DOHH2 (cell line): ENCODE measurements at regions not wholly inside any gene's neighbourhood (a gene's known extent, or its start where the extent isn't known, plus 50 kb on each side); places are given as distances from the start of the nearest gene placed in this dataset.

Source experiments
- H3F3A ChIP-seq: fragments of 200-600 bp; sonication (generic), shearing (Covaris generic); 2 replicates; pipeline ENCODE4 v1.6.0; 2016; ENCODE audit warnings: antibody characterized with exemption, mild to moderate bottlenecking; ENCODE audit not compliant: control insufficient read depth, insufficient read depth
- H3K27ac ChIP-seq: fragments of 200-600 bp; sonication (generic); 2 replicates; pipeline ENCODE4 v1.5.1; 2014; ENCODE audit warnings: low read depth, mild to moderate bottlenecking, low read length, moderate library complexity
- H3K27me3 ChIP-seq: fragments of 200-600 bp; sonication (generic); 2 replicates; pipeline ENCODE4 v1.6.1; 2014; ENCODE audit warnings: mild to moderate bottlenecking, low read length, mixed read lengths; ENCODE audit not compliant: control insufficient read depth
- H3K36me3 ChIP-seq: fragments of 200-600 bp; sonication (generic); 2 replicates; pipeline ENCODE4 v1.6.1; 2014; ENCODE audit warnings: mild to moderate bottlenecking, low read length, moderate library complexity, mixed read lengths; ENCODE audit not compliant: control insufficient read depth
- H3K4me1 ChIP-seq: fragments of 200-600 bp; sonication (generic); 2 replicates; pipeline ENCODE4 v1.6.1; 2014; ENCODE audit warnings: mild to moderate bottlenecking, low read length, mixed read lengths; ENCODE audit not compliant: control insufficient read depth
- H3K4me2 ChIP-seq: fragments of 200-600 bp; sonication (generic); 2 replicates; pipeline ENCODE4 v1.6.0; 2014; ENCODE audit warnings: mild to moderate bottlenecking, low read length, moderate library complexity
- H3K4me3 ChIP-seq: fragments of 200-600 bp; sonication (generic); 2 replicates; pipeline ENCODE4 v1.5.1; 2014; ENCODE audit warnings: mild to moderate bottlenecking, low read length, mixed read lengths
- H3K79me2 ChIP-seq: fragments of 200-600 bp; sonication (generic); 2 replicates; pipeline ENCODE4 v1.6.1; 2014; ENCODE audit warnings: mild to moderate bottlenecking, low read length, mixed read lengths; ENCODE audit not compliant: control insufficient read depth
- H3K9me2 ChIP-seq: fragments of 200-600 bp; sonication (generic); replicated peaks from 2 replicates; pipeline ENCODE4 v1.6.1; 2014; ENCODE audit warnings: mild to moderate bottlenecking, low read length, mixed read lengths; ENCODE audit not compliant: control insufficient read depth
- H3K9me3 ChIP-seq: fragments of 200-600 bp; sonication (generic); 2 replicates; pipeline ENCODE4 v1.6.1; 2014; ENCODE audit warnings: antibody characterized with exemption, low read length, mixed read lengths; ENCODE audit not compliant: control insufficient read depth, insufficient read depth
- H4K20me1 ChIP-seq: fragments of 200-600 bp; sonication (generic); 2 replicates; pipeline ENCODE4 v1.6.0; 2014; ENCODE audit warnings: low read depth, mild to moderate bottlenecking, antibody characterized with exemption, low read length, moderate library complexity; ENCODE audit not compliant: control insufficient read depth, insufficient read depth
- CTCF ChIP-seq: fragments of 200-600 bp; sonication (generic); IDR thresholded peaks from one replicate; pipeline ENCODE4 v1.5.1; 2014; ENCODE audit warnings: antibody characterized with exemption, mild to moderate bottlenecking, low read depth, low read length; ENCODE audit not compliant: poor library complexity, severe bottlenecking
- EZH2phosphoT487 ChIP-seq: fragments of 200-600 bp; sonication (generic); IDR thresholded peaks from 2 replicates; pipeline ENCODE4 v1.6.1; 2017; ENCODE audit warnings: borderline replicate concordance, mild to moderate bottlenecking, antibody characterized with exemption, low read length, moderate library complexity, mixed read lengths

- Histone ChIP-seq H3K4me1 (no peaks in the 10 kb centered on the region), H3F3A (no peaks in the 10 kb centered on the region), H3K9me3 (peaks cover 14% of the 10 kb centered on the region; the same call in 1 of the 2 replicates), H3K4me2 (no peak overlapping the region), H3K27ac (no peak overlapping the region), H3K9me2 (no peaks in the 10 kb centered on the region), H3K36me3 (no peaks in the 10 kb centered on the region), H3K27me3 (no peaks in the 10 kb centered on the region), H4K20me1 (no peaks in the 10 kb centered on the region), H3K4me3 (no peak overlapping the region), H3K79me2 (no peaks in the 10 kb centered on the region)
- no peak for TF ChIP-seq CTCF
- no peak for TF ChIP-seq EZH2phosphoT487
Observed at GRCh38 chr3:127351775-127352350, 64.0 kb upstream of the PRR20G start.

GRCh38 chr3:127351321-127351720 lies 63.5 kb upstream of the PRR20G start:
- H3K79me2 ChIP-seq: no peaks in the 10 kb centered on the region
- H3K4me3 ChIP-seq: no peak overlapping the region
- H3K27ac ChIP-seq: no peak overlapping the region
- no peaks in the 10 kb centered on the region for H3K27me3 ChIP-seq
- H3F3A ChIP-seq: no peaks in the 10 kb centered on the region
- no peak overlapping the region for H3K4me2 ChIP-seq
- no peaks in the 10 kb centered on the region for H3K4me1 ChIP-seq
- H3K9me3 ChIP-seq: peaks cover 9% of the 10 kb centered on the region; the same call in 1 of the 2 replicates
- TF ChIP-seq EZH2phosphoT487: no peak
- no peak for TF ChIP-seq CTCF
- H4K20me1 ChIP-seq: no peaks in the 10 kb centered on the region
- no peaks in the 10 kb centered on the region for H3K36me3 ChIP-seq
- no peaks in the 10 kb centered on the region for H3K9me2 ChIP-seq

GRCh38 chr3:127350172-127351050 lies 62.6 kb upstream of the PRR20G start:
- Histone ChIP-seq H3F3A (no peaks in the 10 kb centered on the region), H4K20me1 (no peaks in the 10 kb centered on the region), H3K4me1 (no peaks in the 10 kb centered on the region), H3K4me3 (no peak overlapping the region), H3K4me2 (no peak overlapping the region), H3K9me3 (peaks cover 3% of the 10 kb centered on the region; the same call in 1 of the 2 replicates), H3K79me2 (no peaks in the 10 kb centered on the region), H3K27me3 (no peaks in the 10 kb centered on the region), H3K9me2 (no peaks in the 10 kb centered on the region), H3K27ac (no peak overlapping the region), H3K36me3 (no peaks in the 10 kb centered on the region)
- no peak for TF ChIP-seq CTCF
- no peak for TF ChIP-seq EZH2phosphoT487
